K562 (cell line): ENCODE measurements at regions not wholly inside any gene's neighbourhood (a gene's known extent, or its start where the extent isn't known, plus 50 kb on each side); places are given as distances from the start of the nearest gene placed in this dataset.

ENCODE experiments used
- CEBPB ChIP-seq: fragments of 450-650 bp; IDR thresholded peaks from 2 replicates; pipeline ENCODE4 v1.6.1; 2016; ENCODE audit warnings: missing genetic modification characterization, missing compliant biosample characterization
- DNMT1 ChIP-seq: fragments of 450-650 bp; IDR thresholded peaks from 2 replicates; pipeline ENCODE4 v1.6.1; 2016; ENCODE audit warnings: antibody characterized with exemption, mild to moderate bottlenecking
- PHB2 ChIP-seq: fragments of 450-650 bp; IDR thresholded peaks from 2 replicates; pipeline ENCODE4 v1.6.1; 2017; ENCODE audit warnings: low read depth
- RBFOX2 ChIP-seq: fragments of 200-400 bp; formaldehyde crosslinking; IDR thresholded peaks from 2 replicates; pipeline ENCODE4 v1.6.1; 2017; ENCODE audit warnings: low read depth, mild to moderate bottlenecking, low read length, moderate library complexity
- ZNF143 ChIP-seq: sonication (generic); formaldehyde crosslinking; IDR thresholded peaks from 2 replicates; pipeline ENCODE4 v1.9.0; 2022; ENCODE audit warnings: mild to moderate bottlenecking, missing genetic modification reagents
- TF ChIP-seq, protein P1 (sequence below): sonication (generic); formaldehyde crosslinking; IDR thresholded peaks from 2 replicates; pipeline ENCODE4 v1.8.0; 2022; ENCODE audit warnings: mild to moderate bottlenecking, missing genetic modification reagents

DNA sequence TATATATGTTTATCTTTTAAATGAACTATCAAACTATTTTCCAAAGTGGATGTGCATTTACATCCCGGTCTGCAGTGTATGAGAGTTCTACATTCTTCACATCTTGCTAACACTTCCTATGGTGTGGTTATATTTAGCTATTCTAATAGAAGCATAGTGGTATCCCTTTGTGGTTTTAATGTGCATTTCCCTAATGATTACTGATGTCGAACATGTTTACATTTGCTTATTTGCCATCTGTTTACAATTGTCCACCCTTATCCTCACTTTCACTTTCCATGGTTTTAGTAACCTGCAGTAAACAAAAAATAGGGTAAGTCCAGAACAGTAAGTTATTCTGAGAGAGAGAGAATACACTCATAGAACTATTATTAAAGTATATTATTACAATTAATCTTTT is 360.5 kb upstream of the NAALADL2 start:
- no peak for TF ChIP-seq ZNF143 (CRISPR knock-in tag)
- no peak for TF ChIP-seq RBFOX2
- TF ChIP-seq, protein P1, sequence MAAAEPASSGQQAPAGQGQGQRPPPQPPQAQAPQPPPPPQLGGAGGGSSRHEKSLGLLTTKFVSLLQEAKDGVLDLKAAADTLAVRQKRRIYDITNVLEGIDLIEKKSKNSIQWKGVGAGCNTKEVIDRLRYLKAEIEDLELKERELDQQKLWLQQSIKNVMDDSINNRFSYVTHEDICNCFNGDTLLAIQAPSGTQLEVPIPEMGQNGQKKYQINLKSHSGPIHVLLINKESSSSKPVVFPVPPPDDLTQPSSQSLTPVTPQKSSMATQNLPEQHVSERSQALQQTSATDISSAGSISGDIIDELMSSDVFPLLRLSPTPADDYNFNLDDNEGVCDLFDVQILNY (CRISPR knock-in tag), result no peak
- no peak for TF ChIP-seq DNMT1
- TF ChIP-seq CEBPB (tag), result no peak
- TF ChIP-seq PHB2, result no peak
